ENCODE measurements at regions not wholly inside any gene's neighbourhood (a gene's known extent, or its start where the extent isn't known, plus 50 kb on each side); places are given as distances from the start of the nearest gene placed in this dataset.

DNA sequence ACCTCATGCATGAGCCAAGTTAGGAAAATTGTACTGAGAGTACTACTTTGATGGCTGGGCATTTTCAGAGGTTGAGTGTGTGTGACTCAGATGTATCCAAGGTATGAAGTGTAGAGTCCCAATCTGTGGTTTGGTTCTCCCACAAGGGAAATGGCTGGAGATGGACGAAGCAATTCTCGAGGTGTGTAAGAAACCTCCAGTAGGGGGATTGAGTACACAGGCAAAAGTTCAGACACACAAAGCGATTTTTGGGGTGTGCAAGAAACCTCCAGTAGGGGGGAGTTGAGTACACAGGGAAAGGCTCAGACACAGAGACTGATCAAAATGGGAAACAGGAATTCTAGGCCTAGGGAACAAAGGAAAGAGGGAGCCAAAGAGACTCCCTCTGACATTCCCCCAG lies 1536.3 kb downstream of the FAM181B start:
- TF ChIP-seq, protein P1, sequence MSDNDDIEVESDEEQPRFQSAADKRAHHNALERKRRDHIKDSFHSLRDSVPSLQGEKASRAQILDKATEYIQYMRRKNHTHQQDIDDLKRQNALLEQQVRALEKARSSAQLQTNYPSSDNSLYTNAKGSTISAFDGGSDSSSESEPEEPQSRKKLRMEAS (IDR thresholded peaks at IDR 0.05) = no peak
- TF ChIP-seq JUND (IDR thresholded peaks at IDR 0.05) = no peak
- TF ChIP-seq, protein P2, sequence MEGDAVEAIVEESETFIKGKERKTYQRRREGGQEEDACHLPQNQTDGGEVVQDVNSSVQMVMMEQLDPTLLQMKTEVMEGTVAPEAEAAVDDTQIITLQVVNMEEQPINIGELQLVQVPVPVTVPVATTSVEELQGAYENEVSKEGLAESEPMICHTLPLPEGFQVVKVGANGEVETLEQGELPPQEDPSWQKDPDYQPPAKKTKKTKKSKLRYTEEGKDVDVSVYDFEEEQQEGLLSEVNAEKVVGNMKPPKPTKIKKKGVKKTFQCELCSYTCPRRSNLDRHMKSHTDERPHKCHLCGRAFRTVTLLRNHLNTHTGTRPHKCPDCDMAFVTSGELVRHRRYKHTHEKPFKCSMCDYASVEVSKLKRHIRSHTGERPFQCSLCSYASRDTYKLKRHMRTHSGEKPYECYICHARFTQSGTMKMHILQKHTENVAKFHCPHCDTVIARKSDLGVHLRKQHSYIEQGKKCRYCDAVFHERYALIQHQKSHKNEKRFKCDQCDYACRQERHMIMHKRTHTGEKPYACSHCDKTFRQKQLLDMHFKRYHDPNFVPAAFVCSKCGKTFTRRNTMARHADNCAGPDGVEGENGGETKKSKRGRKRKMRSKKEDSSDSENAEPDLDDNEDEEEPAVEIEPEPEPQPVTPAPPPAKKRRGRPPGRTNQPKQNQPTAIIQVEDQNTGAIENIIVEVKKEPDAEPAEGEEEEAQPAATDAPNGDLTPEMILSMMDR (IDR thresholded peaks at IDR 0.05; ENCODE audit: low read depth, low read length, missing input control) = no peak
- no peak for TF ChIP-seq YY1 (IDR thresholded peaks at IDR 0.05)

All from liver (tissue), 3 donors.